NOMO-1 (cell line): ENCODE measurements at regions not wholly inside any gene's neighbourhood (a gene's known extent, or its start where the extent isn't known, plus 50 kb on each side); places are given as distances from the start of the nearest gene placed in this dataset.

Experiments used
- DNase-seq, 2 experiments: peaks; one replicate each; lab custom pipeline; 2025; ENCODE audit not compliant: unreplicated experiment in 2 of 2; lab: John Stamatoyannopoulos, UW

DNA sequence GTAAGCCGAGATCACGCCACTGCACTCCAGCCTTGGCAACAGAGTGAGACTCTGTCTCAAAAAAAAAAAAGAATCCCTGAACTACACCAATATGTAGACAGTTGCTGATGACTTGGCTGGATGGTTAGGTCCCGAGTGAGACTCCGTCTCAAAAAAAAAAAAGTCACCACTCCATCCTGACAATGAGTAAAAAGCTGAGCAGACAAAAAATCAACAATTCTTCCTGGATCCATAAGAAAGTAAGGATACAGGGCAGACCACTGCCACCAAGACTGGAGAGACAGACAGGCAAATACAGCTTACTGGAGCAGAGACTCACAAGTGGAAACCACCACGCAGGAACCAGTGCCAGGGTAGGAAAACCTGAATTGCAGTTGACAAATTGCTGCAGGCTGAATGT, 67.1 kb upstream of the ERCC4 start:
- no peak for DNase-seq

- no peak for DNase-seq
Measured at GRCh38 chr16:13856398-13856797, 63.6 kb upstream of the ERCC4 start.

- DNase-seq, result no peak
Measured at GRCh38 chr16:13856811-13857511, 63.0 kb upstream of the ERCC4 start.

- DNase-seq, result no peak
Measured at GRCh38 chr16:13858873-13859580, 60.9 kb upstream of the ERCC4 start.

GRCh38 chr16:13863075-13863765, 56.7 kb upstream of the ERCC4 start:
- DNase-seq, result peak in 1 of 2 experiments; percentile 2

GRCh38 chr16:13864689-13865088, 55.3 kb upstream of the ERCC4 start:
- DNase-seq, result peak; percentile 8 to 62

DNA sequence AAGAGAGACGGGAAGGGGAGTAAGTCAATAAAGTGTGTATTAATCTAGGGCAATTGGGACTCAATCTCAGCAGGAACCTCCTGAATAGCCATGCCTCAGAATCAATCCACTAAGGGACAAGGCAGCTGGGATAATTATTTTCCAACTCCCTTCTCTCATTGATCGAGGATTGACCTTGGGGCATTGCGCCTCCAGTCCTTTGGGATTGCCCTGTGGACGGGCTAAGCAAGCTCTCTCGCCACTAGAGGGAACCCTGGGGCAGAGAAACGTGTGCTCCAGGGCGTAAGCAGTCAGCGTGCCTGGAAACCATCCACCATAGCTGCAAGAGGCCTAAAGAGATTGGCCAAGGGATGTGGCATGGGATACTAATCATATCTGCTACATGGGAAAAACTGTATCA, 53.9 kb upstream of the ERCC4 start:
- DNase-seq, result no peak
